AG09319 (cell line): ENCODE measurements at regions not wholly inside any gene's neighbourhood (a gene's known extent, or its start where the extent isn't known, plus 50 kb on each side); places are given as distances from the start of the nearest gene placed in this dataset.

Experiments used
- DNase-seq: peaks from one replicate; pipeline ENCODE4 v3.0.0-alpha.2; 2010; ENCODE audit warnings: low read depth; ENCODE audit errors: extremely low read depth
- TF ChIP-seq, protein P1 (sequence below): IDR thresholded peaks from 2 replicates; pipeline ENCODE4 v1.5.1; 2011; ENCODE audit warnings: low read depth, mild to moderate bottlenecking, inconsistent platforms, low read length, moderate library complexity

DNA sequence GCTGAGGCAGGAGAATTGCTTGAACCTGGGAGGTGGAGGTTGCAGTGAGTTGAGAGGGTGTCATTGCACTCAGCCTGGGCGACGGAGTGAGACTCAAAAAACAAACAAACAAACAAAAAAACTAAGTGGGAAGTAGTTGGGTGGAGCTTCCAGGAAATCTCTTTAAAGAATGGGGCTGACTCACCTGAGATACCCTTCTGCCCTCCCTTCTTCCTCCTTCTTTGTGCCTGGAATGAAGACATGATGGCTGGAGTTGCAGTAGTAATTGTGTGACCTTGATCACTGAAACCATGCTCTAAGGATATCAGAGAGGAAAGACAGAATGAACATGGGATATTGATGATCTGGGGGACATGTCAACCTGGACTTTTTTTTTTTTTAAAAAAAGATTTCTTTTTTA is 87.6 kb upstream of the MED13L start:
- DNase-seq, result no peak
- TF ChIP-seq, protein P1, sequence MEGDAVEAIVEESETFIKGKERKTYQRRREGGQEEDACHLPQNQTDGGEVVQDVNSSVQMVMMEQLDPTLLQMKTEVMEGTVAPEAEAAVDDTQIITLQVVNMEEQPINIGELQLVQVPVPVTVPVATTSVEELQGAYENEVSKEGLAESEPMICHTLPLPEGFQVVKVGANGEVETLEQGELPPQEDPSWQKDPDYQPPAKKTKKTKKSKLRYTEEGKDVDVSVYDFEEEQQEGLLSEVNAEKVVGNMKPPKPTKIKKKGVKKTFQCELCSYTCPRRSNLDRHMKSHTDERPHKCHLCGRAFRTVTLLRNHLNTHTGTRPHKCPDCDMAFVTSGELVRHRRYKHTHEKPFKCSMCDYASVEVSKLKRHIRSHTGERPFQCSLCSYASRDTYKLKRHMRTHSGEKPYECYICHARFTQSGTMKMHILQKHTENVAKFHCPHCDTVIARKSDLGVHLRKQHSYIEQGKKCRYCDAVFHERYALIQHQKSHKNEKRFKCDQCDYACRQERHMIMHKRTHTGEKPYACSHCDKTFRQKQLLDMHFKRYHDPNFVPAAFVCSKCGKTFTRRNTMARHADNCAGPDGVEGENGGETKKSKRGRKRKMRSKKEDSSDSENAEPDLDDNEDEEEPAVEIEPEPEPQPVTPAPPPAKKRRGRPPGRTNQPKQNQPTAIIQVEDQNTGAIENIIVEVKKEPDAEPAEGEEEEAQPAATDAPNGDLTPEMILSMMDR, result no peak

DNA sequence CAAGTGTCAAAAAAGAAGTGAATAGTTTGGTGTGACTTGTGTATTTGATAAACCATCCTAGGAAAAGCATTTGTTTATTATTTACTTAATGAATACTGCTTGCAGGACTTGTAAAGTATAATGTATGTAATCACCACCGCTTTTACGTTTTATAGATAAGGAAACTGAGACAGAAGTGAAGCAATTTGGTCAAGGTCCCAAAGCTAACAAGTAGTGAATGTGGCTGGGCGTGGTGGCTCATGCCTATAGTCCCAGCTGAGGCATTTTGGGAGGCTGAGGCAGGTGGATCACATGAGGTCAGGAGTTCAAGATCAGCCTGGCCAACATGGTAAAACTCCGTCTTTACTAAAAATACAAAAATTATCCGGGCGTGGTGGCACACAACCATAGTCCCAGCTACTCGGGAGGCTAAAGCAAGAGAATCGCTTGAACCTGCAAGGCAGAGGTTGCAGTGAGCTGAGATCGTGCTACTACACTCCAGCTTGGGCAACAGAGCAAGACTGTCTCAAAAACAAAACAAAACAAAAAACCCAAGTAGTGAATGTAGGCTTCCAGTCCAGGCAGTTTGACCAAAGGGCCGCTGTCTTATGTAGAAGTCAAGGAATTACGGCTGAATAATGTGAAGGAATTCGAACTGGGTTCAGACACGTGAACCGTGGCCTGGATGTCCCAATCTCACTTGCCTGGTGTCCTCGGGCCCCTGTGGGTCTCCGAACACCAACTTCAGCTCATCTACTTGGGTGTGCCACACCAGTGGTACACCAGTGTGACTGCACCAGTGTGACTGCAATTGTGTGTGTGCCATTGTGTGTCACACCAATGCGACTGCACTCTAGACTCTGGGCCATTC is 88.3 kb upstream of the MED13L start:
- DNase-seq, result no peak
- TF ChIP-seq, protein P1, result no peak

- TF ChIP-seq, protein P1, result no peak
These were observed 88.9 kb upstream of the MED13L start for GRCh38 chr12:116366456-116366776.

DNA sequence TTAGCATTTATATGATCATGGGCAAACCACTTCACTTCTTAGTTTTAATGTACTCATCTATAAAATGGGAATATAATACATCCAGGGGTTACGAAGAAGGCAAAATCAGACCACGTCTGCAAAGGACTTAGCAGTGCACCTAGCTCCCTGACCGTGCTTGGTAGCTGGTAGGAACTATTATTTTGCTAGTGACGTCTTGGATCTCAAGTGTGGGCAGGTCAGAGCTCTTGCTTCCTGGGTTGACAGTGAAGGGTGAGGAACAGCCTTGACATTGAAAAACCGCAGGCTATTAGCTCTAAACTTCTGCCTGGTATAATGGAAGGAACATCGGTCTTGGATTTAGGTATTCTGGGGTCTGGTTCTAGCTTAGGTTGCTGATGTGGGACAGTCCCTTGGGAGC is 89.3 kb upstream of the MED13L start:
- no peak for DNase-seq
- TF ChIP-seq, protein P1, result no peak

More at GRCh38 chr12:116366456-116366776, 88.9 kb upstream of the MED13L start:
- no peak for DNase-seq

DNA sequence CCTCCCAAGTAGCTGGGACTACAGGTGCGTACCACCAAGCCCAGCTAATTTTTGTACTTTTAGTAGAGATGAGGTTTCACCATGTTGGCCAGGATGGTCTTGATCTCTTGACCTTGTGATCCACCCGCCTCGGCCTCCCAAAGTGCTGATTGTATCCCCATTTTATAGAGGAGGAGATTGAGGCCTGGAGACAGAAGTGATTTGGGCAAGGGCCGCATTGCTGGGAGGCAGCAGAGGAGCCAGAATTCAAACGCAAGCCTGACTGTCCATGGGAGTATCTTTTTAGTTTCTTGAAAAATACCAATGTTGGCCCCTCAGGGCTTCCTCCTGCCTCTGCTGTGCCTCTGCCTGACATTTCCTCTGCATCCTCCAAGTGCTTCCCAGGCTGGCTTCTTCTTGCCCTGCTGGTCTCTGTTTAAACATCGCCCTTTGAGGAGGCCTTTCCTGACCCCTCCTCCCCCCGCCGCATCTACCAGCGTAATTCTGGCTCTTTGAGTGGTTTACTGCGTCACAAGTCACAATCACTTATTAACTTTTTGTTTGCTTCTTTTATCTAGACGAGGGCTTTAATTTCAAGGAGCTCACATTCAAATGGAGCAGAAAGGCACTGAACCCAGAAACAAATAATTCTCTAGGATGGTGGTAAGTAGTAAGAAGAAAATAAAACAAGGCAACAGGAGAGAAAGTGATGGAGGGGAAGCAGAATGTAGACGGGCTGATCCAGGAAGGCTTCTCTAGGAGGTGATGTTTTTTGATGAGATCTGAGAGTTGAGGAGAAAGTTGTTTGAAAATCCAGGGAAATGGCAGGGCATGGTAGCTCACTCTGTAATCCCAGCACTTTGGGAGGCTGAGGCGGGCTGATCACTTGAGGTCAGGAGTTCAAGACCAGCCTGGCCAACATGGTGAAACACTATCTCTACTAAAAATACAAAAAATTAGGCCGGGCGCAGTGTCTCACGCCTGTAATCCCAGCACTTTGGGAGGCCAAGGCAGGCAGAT is 91.0 kb upstream of the MED13L start:
- TF ChIP-seq, protein P1, result no peak
- no peak for DNase-seq

- TF ChIP-seq, protein P1, result no peak
- DNase-seq, result no peak
These were observed 92.5 kb upstream of the MED13L start for GRCh38 chr12:116370004-116370404.
